ENCODE measurements at regions not wholly inside any gene's neighbourhood (a gene's known extent, or its start where the extent isn't known, plus 50 kb on each side); places are given as distances from the start of the nearest gene placed in this dataset.
"Not testable (repeated sequence)": the region's sequence is repeated elsewhere in the genome, so short reads cannot be mapped to it uniquely, and the experiment has no call there.

DNA sequence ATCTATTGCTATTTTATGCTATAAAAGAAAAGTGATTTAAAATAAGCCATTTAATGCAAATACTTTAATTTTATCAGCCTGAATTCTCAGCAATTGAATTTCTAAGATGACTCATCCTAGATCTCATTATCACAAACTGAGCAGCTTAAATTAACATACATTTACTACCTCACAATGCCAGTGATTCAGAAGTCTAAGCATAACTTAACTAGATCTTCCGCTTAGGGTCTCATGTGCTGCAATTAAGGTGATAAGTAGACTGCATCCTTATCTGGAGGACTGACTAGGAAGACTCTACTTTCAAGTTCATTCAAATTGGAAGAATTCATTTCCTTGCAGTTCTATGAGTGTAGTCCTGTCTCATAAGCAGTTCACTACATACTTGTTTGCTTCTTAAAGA, 286.6 kb downstream of the COL11A1 start:
- TF ChIP-seq CTCF (IDR thresholded peaks at IDR 0.05; ENCODE audit: low read depth, low read length), result no peak
- H3K4me3 ChIP-seq (replicated peaks in 1 of 2; ENCODE audit: low read depth in 2 of 2, low read length in 2 of 2), result no peak overlapping the region
- DNase-seq (ENCODE audit: low read depth in 2 of 2), result no peak

- H3K4me3 ChIP-seq (replicated peaks in 1 of 2; ENCODE audit: low read depth in 2 of 2, low read length in 2 of 2), result no peak overlapping the region
- peak in 1 of 2 donors; percentile 8 for DNase-seq (ENCODE audit: low read depth in 2 of 2)
- no peak for TF ChIP-seq CTCF (IDR thresholded peaks at IDR 0.05; ENCODE audit: low read depth, low read length)
These were observed 307.9 kb downstream of the COL11A1 start for GRCh38 chr1:102800406-102800805.

GRCh38 chr1:102799496-102799895, 308.8 kb downstream of the COL11A1 start:
- H3K4me3 ChIP-seq (replicated peaks in 1 of 2; ENCODE audit: low read depth in 2 of 2, low read length in 2 of 2), result no peak overlapping the region
- TF ChIP-seq CTCF (IDR thresholded peaks at IDR 0.05; ENCODE audit: low read depth, low read length), result no peak
- DNase-seq (ENCODE audit: low read depth in 2 of 2), result peak; percentile 1 to 65

GRCh38 chr1:102798718-102799117, 309.6 kb downstream of the COL11A1 start:
- no peak for TF ChIP-seq CTCF (IDR thresholded peaks at IDR 0.05; ENCODE audit: low read depth, low read length)
- DNase-seq (ENCODE audit: low read depth in 2 of 2), result no peak
- H3K4me3 ChIP-seq (replicated peaks in 1 of 2; ENCODE audit: low read depth in 2 of 2, low read length in 2 of 2), result no peak overlapping the region

- DNase-seq (ENCODE audit: low read depth in 2 of 2), result no peak
- no peak for TF ChIP-seq CTCF (IDR thresholded peaks at IDR 0.05; ENCODE audit: low read depth, low read length)
- no peak overlapping the region for H3K4me3 ChIP-seq (replicated peaks in 1 of 2; ENCODE audit: low read depth in 2 of 2, low read length in 2 of 2)
These were observed 311.9 kb downstream of the COL11A1 start for GRCh38 chr1:102796429-102796828.

GRCh38 chr1:102790997-102791396, 317.3 kb downstream of the COL11A1 start:
- DNase-seq (ENCODE audit: low read depth in 2 of 2), result peak; percentile 10 to 48
- TF ChIP-seq CTCF (IDR thresholded peaks at IDR 0.05; ENCODE audit: low read depth, low read length), result peak; percentile 21
- H3K4me3 ChIP-seq (replicated peaks in 1 of 2; ENCODE audit: low read depth in 2 of 2, low read length in 2 of 2), result no peak overlapping the region

- not testable (repeated sequence) for H3K4me3 ChIP-seq (replicated peaks in 1 of 2; ENCODE audit: low read depth in 2 of 2, low read length in 2 of 2); DNase-seq (ENCODE audit: low read depth in 2 of 2)
These were observed 318.4 kb downstream of the COL11A1 start for GRCh38 chr1:102789951-102790350.

Data from cardiac fibroblast (primary cell).